ACHN (cell line): ENCODE measurements at regions not wholly inside any gene's neighbourhood (a gene's known extent, or its start where the extent isn't known, plus 50 kb on each side); places are given as distances from the start of the nearest gene placed in this dataset.
A peak's percentile ranks its signal among the peaks of the same experiment; 100 is the strongest.

ENCODE experiments used
- DNase-seq: peaks from one replicate; pipeline ENCODE4 v3.0.0-alpha.2; 2015
- in situ Hi-C: cut with HindIII; loops from 2 replicates; pipeline ENCODE4 v1.10.0; 2017; ENCODE audit warnings: low sequenced_read_pairs, low pct_ligation_motif_present, low pct_unique_long_range_greater_than_20kb

DNA sequence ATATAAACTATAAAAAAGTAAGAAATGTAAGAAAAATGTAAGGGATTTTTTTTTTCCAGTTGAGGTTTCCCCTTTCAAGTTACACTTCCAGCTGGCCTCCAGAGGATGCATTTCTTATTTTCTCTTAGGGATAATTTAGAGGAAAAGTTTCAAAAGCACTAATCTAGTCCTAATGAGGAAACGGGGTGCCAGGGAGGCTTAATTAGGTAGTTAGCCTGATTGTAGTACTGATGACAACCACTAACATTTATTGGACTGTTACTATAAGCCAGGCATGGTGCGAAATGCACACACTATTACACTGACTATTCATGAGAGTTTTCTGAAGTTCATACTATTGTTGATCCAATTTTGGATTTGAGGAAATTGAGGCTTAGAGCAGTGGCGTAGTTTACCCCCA is 290.8 kb upstream of the FMN2 start:
- in situ Hi-C loops = no loop called here
- no peak for DNase-seq

DNA sequence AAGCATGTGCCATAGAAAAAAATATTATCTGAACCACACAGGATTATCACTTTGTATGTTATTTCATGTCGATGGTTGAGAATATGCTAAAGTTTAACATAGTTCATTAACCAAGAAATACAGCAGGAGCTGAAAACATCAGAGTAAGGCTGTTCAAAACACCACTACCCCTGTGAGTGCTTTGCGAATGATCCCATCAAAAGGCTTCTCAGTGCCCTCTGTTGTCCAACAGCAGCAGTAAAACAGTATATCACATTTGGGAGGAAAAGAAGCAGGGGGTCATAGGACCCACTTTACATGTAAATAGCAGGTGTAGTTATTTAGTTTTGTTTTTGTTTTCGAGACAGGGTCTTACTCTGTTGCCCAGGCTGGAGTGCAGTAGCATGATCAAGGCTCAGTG is 289.4 kb upstream of the FMN2 start:
- no peak for DNase-seq
- in situ Hi-C loops = no loop called here

DNA sequence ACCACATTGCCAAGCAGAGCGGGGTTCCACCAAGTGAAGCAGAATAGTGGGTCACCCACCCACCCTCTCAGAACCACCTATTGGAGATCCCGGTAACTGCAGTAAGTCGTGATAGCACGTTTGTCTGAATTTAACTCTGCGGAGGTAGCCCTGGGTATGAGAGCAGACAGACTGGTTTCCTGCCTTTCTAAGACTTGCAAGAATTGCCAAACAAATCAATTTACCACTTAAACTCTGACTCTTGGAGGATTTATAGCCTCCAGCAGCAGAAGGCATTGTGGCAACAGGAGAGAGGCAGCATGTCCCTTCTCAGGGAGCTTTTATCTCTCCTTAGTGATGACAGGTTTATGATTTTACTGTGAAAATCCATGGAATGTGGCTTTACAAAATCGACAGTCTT is 287.9 kb upstream of the FMN2 start:
- DNase-seq = no peak
- in situ Hi-C loops = no loop called here

DNA sequence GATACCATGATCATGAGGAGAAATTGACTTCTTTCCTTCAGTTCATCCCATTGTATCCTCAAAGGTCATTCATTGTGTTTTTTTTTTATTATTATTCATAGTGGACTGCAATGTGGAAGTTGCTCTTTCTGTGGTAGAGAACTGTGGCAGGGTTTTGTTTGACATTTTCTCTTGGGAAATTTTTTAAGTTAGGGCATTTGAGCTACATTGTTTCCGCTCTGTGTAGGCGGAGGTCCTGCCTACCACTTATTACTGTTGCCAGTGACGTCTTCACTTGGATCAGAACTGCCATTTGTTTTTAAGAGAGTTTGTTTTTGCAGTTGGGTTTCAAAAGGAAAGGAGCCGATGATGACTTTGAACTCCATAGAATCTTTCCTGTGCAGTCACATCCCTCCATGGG is 287.4 kb upstream of the FMN2 start:
- in situ Hi-C loops = no loop called here
- no peak for DNase-seq

DNA sequence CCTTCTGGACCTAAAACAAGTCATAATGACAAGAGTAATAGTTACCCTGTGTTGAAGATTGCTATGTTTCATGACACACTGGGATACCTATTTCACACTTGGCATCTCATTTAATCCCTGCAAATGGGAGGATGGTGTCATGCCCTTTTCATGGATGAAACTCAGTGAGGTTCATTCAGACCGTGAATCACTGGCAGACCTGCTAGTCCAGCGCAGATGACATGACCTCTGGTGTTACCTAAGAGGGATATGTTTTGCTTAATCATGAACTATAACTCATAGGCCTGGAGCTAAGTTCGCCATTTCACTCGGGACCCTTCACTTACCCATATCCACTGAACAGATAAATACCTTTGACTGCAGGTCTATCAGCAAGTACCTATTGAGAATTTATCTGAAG is 286.6 kb upstream of the FMN2 start:
- in situ Hi-C loops = no loop called here
- no peak for DNase-seq

DNA sequence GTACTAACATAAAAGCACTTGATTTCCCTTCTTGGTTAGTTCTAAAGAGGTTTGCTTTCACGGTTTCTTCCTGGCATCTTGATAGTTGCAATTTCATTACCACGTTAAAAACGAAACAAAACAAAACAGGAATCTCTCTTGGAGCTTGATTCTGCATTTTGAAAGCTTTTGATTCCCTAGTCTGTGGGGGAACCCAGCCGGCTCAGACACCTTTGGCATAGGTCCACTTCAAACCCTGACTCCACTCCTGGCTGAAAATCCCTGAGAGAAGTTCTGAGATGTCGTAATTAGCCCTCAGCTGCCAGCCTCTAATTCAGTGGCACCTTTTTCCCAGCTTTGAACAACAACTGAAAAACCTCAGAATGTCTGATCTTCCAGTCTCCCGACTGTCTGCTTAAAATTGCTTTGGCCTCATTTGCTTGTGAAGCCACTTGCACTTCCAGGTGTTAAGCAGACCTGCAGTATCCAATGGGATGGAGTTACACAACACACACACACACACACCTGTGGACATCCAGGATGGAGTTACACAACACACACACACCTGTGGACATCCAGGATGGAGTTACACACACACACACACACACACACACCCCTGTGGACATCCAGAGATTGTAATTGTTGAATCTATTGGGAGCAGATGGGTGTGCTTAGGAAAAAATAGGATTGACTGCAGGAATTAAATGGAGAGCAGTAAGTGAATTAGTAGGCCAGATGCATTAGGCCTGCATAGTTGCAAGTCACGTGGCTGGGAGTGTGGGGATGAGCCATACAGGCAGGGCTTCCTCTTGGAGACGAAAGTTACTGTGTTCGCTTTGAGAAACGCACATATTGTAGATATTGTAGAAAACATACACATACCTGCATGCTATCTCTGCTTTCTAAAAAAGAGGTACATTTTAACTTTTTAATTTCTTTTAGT is 285.6 kb upstream of the FMN2 start:
- in situ Hi-C loops = no loop called here
- no peak for DNase-seq

DNA sequence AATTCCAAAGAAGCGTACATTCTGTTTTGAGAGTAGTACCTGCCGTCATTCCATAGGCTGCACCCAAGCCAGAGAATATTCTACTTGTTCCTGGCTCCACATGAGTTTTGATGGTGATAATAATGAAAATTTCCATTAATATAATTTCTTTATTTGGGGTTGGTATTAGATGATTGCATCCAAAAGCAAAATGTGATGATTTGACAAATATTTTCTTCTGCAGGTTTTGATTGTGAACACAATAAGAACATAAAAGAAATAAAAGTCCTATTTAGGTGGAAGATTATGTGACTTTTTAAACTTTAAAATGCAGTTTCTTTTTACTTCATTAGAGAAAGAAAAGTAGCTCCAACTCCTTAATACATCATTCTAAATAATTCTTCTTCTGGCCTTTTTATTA is 284.8 kb upstream of the FMN2 start:
- no peak for DNase-seq
- in situ Hi-C loops = no loop called here

DNA sequence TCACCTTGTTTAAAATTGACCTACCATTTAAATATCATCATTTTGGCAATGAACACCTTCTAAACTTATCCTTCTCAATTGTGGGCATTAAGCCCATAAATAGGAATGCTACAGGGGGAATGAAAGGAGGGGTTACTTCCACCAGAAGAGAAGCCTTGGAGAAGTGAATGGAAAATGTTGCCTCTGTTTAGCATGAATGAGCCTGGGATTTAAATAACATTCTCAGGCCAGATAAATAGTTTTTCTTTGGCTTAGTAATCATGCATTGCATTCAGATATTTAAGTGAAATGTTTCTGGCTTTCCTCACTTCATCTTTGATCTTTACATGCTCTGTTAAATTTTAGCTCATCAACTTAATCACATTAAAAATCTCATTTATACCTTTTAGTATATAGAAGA is 284.3 kb upstream of the FMN2 start:
- no peak for DNase-seq
- in situ Hi-C loops = no loop called here

DNA sequence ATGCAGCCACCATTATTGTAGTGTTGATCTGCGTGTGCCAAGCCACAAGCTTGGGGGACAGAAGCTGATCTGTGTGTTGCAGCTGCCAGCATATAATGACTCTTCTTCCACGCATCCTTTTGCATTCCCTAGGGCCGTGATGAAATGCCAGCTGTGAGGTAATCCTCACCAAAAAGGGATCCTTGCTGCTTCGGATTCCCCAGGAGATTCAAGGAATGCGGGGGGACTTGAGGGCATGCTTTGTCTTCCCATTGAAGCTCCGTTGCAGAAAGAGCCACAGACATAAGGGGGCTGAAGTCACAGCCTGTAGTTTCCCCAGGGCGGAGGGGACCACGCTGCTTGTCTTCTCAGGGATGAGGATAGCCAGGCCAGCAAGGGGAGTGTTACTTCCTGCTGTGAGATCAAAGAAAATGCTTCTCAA is 281.6 kb upstream of the FMN2 start:
- in situ Hi-C loops = no loop called here
- DNase-seq = no peak

DNA sequence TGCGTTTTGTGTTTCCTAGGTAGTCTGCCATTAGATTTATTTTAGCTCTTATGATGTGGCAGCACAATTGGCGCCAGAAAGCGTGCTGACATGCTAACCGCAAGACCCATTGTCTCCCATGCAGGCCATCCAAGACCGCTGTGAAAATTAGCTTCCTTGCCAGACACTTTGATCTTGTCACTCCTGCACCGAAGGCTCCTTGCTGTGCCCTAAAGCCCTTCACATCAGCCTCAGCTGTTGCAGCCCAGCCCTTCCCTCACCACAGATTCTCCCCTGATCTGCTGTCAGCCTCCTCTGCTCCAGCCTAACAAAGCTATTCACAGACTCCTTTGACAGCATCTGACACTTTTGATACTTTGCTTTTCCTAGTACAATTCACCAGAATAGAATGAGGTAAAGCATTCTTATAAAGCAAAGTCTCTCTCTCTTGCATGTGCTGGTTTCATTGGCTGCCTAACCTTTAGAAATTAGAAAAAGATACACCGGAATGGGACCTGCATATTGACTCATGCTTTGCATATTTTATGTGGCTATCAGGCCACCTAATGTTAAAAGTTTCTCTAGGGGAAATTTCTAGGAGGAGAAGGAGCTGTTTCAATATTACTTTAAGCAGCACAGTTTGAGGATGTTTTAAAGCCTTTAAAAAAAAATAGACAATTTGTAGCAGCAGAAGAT is 280.3 kb upstream of the FMN2 start:
- no peak for DNase-seq
- in situ Hi-C loops = no loop called here

DNA sequence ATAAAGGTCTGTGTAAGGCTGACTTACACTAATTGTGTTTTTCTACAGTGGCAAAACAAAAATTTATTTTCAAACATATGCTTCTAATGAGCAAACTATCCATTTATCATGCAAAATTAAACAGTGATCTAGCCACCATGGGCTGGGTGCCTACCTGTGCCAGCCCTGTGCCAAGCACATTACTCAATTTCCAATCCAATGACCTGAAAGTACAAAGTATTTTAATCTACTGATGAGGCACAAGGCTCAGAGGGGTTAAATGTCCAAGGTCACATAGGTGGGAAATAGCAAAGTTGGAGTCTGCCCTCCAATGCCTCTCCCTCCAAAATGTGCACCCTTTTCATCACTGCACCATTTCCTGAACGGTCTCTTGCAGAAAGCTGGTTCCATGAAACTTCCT is 279.1 kb upstream of the FMN2 start:
- in situ Hi-C loops = no loop called here
- no peak for DNase-seq

DNA sequence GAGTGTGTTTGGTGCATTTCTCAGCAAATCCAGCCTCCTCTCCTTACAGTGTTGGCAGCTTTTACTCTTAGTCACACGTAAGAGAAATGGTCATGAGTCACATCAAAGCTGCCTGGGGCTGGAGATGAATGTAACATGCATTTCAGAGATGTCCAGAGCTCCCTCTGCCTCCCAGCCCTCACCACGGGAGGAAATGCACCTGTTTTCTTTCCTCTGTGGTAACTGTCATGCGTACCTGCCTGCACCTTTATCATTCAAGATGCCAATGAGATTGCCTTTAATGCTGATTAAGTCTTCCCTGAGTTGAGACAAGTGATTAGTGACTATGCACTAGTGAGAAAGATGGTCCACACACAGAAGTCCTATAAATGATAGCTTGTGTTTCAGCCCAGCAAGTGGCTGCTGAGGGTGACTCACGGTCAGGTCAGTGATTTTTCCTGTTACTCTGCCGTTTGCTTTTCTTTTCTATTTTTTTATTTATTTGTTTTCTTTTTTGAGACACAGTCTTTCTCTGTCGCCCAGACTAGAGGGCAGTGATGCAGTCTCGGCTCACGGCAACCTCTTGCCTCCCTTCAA is 277.3 kb upstream of the FMN2 start:
- in situ Hi-C loops = no loop called here
- peak; percentile 92 for DNase-seq

DNA sequence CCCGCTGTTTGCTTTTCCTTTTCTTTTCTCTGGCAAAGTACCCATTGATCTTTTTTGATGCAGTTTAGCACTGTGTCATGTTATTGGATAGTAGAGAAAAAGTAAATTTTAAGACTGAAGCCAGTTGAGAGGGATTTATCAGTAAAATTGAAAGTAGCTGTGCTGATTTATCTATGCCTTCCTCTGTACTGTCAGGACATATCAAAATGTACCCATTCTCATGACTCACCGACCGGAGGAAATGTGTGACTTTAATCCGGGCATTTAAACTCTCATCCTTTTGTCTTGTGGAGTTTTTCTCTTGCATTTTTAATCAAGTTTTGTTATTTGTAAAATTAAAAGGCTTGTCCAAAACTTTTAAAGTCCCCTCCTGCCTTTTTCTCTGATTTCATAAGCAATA is 276.6 kb upstream of the FMN2 start:
- DNase-seq = no peak
- in situ Hi-C loops = no loop called here

DNA sequence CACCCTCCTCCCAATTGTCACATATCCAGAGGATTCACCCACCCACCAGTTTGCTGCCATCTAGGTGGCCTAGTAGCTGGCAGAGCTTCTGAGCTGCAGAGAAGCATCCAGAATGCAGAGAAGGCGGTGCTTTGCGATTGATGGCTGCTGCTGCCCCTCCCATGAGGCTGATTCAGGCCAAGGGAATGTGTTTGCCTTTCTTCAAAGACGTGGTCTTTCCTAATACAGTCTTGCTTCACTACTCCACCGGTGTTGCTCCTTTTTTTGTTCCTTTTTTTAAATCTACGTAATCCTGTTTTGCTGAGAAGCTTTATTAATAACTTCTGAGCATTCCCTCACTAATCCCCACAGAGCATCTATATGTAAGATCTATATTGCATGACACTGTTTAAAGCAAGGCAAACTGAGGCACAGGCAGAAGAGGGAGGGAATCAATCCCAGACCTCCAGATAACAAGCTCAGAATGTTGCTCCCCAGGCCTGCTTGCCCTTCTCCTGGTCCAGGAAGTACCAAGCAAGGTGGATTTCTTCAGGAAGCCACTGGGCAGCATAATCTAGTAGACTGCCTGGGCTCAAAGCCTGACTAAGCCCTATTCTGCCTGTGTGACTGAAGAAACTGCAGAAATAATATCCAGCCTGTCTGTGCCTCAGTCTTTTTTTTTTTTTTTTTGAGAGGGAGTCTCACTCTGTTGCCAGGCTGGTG is 275.5 kb upstream of the FMN2 start:
- peak; percentile 92 for DNase-seq
- in situ Hi-C loops = no loop called here

DNA sequence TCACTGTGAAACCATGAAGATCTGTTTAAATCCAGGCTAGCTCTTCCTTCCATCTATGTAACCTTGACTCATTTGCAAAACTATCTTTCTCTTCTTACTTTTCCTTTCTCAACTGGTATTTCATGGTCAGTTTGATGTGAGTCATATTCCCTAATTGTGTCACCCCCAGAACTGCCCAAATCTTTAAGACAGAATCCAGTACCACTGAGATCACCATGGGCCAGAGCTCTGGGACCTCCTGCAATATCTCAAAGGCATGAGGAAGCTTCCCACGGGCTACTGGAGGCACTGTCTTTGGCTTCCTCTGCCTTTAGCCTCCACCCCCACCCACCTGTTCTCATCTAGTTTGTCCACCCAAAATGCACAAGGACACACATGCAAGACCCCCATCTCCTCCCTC is 274.4 kb upstream of the FMN2 start:
- no peak for DNase-seq

DNA sequence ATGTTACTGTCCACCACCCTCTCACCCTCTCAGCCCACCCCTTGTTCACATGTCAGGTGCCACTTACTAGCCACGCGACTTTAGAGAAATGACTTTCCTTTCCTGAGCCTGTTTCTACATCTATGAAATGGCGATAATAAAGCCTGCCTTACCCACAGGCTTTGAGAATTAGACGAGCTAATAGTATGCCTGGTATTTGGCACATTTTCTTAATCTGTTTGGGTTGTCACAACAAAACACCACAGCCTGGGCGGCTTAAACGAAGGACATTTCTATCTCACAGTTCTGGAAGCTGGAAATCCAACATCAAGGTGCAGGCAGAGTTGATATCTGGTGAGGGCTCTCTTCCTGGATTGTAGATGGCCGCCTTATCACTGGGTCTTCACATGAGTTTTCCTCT is 273.9 kb upstream of the FMN2 start:
- DNase-seq = no peak
- in situ Hi-C loops = no loop called here

More for the DNA sequence above, 274.4 kb upstream of the FMN2 start:
- in situ Hi-C loops = no loop called here

DNA sequence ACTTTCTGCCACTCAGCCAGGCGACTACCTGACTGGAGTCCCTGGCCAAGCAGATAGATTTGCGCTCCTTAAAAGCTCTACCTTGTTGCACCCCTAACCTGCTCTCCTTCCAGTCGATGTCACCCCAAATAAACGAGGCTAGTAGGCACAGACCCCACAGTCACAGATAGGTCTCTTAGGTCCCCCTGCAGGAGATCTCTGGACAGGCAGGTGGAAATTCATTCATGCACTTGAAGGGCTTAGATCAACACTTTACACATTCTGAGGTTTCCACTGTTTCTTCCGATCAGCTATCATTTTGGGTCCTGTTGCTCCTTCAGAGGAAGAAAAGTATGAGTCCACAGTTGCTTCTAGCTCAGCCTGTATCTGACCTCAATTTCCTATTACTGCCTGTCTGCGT is 272.6 kb upstream of the FMN2 start:
- in situ Hi-C loops = no loop called here

DNA sequence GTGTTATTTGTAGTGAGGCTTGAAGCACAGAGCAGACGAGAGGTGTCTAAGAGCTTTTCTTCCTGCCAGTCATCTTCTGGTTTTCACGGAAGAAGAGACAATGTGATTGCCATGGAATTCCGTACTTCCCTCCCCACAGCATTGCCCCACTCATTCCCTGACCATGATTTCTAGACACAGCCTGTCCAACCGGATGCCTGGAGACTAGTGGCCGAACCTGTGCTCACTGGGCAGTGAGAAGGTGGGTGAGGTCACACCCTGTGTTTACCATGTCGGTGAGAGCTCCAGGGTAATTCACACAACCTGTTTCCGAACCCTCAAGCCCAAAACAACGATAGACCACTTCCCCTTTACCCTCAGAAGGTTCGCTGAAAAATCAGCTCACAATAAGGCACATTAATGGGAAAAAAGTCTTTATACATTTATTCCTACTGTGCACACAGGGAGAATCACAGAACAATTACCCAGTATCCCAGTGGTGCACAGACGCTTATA is 271.9 kb upstream of the FMN2 start:
- in situ Hi-C loops = no loop called here
- DNase-seq = no peak

More for the DNA sequence above, 272.6 kb upstream of the FMN2 start:
- peak; percentile 7 for DNase-seq

DNA sequence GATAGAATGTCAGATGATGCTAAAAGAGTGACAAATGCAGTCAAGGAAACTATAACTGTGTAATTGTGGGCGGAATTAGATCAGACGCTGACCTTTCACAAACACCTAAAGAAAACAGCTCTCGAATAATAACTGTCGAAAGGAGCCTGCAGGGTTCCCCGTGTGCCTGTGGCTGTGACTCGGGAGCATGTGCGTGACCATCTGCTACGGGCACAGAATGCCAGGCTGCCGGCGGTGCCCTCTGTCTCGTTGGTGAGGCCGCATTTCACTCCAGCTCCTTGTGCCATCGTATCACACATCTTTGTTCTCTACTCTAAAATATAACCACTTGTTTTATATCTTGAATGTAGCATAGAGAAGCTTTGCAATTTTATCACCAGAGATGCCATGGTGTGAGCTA is 267.8 kb upstream of the FMN2 start:
- in situ Hi-C loops = no loop called here
- DNase-seq = no peak
